Mucosa of descending colon (tissue), 3 donors: ENCODE measurements at regions not wholly inside any gene's neighbourhood (a gene's known extent, or its start where the extent isn't known, plus 50 kb on each side); places are given as distances from the start of the nearest gene placed in this dataset.

ENCODE experiments used
- ATAC-seq: fragments of 200-7000 bp; cut with Tn5 transposase; one replicate; pipeline ENCODE4 v1.9.1; 2020; ENCODE audit warnings: mild to moderate bottlenecking, moderate library complexity
- DNase-seq, 3 donors: peaks; one replicate each; pipeline ENCODE4 v3.0.0-alpha.2; 2020
- H3K36me3 ChIP-seq: fragments of 200-600 bp; one replicate; pipeline ENCODE4 v1.8.0; 2021; ENCODE audit warnings: low read depth, mild to moderate bottlenecking
- H3K4me1 ChIP-seq: fragments of 200-600 bp; one replicate; pipeline ENCODE4 v1.8.0; 2021; ENCODE audit warnings: low read depth, mild to moderate bottlenecking
- H3K4me3 ChIP-seq: fragments of 200-600 bp; one replicate; pipeline ENCODE4 v1.8.0; 2021; ENCODE audit warnings: mild to moderate bottlenecking
- H3K9me3 ChIP-seq: fragments of 200-600 bp; one replicate; pipeline ENCODE4 v1.8.0; 2021; ENCODE audit warnings: mild to moderate bottlenecking
- CTCF ChIP-seq: fragments of 200-600 bp; IDR thresholded peaks from one replicate; pipeline ENCODE4 v1.8.0; 2022; ENCODE audit warnings: antibody characterized with exemption, mild to moderate bottlenecking
- intact Hi-C, 2 donors: fragments of 100-400 bp; cut with DNase I in 1 of 2; cut with micrococcal nuclease in 1 of 2; formaldehyde crosslinking; loops; one replicate each; pipeline versions ENCODE4 v1.11.0 to v1.11.1; 2022; cut with DNase I, micrococcal nuclease
- donor health status: DM: no; HTN: no; CAD: no; lungs with moderate emphysema.
- donor health status: DM: no; HTN: no; CAD: no.
- donor health status: DM: no; HTN: yes; CAD: no.

GRCh38 chr3:147956615-147957014 is 547.5 kb downstream of the ZIC1 start:
- Histone ChIP-seq H3K36me3 (no peaks in the 10 kb centered on the region), H3K4me3 (no peak overlapping the region), H3K4me1 (no peaks in the 10 kb centered on the region), H3K9me3 (no peaks in the 10 kb centered on the region)
- DNase-seq (no peak), ATAC-seq (no peak)
- intact Hi-C loops, result no loop called here
- TF ChIP-seq CTCF, result no peak

GRCh38 chr3:147958754-147959153 is 549.6 kb downstream of the ZIC1 start:
- no peak for TF ChIP-seq CTCF
- no peak overlapping the region for H3K4me3 ChIP-seq
- ATAC-seq (no peak), DNase-seq (no peak)
- intact Hi-C loops, result no loop called here
- H3K4me1 ChIP-seq, result no peaks in the 10 kb centered on the region
- H3K9me3 ChIP-seq, result no peaks in the 10 kb centered on the region
- no peaks in the 10 kb centered on the region for H3K36me3 ChIP-seq

GRCh38 chr3:147960786-147961185 is 551.6 kb downstream of the ZIC1 start:
- no peak overlapping the region for H3K4me3 ChIP-seq
- DNase-seq (no peak), ATAC-seq (no peak)
- H3K36me3 ChIP-seq, result no peaks in the 10 kb centered on the region
- H3K4me1 ChIP-seq, result no peaks in the 10 kb centered on the region
- intact Hi-C loops, result no loop called here
- no peak for TF ChIP-seq CTCF
- no peaks in the 10 kb centered on the region for H3K9me3 ChIP-seq

- no peak for TF ChIP-seq CTCF
- intact Hi-C loops, result no loop called here
- Histone ChIP-seq H3K4me3 (no peak overlapping the region), H3K4me1 (no peaks in the 10 kb centered on the region), H3K36me3 (no peaks in the 10 kb centered on the region), H3K9me3 (no peaks in the 10 kb centered on the region)
- no peak for ATAC-seq
- DNase-seq, result no peak
Measured at GRCh38 chr3:147962408-147963164, 553.4 kb downstream of the ZIC1 start.

- Histone ChIP-seq H3K9me3 (no peaks in the 10 kb centered on the region), H3K4me3 (no peak overlapping the region), H3K36me3 (no peaks in the 10 kb centered on the region), H3K4me1 (no peaks in the 10 kb centered on the region)
- intact Hi-C loops, result no loop called here
- DNase-seq (no peak), ATAC-seq (no peak)
- TF ChIP-seq CTCF, result no peak
Measured at GRCh38 chr3:147963711-147964110, 554.5 kb downstream of the ZIC1 start.

- no peak for TF ChIP-seq CTCF
- DNase-seq, result no peak
- no peaks in the 10 kb centered on the region for H3K36me3 ChIP-seq
- intact Hi-C loops, result no loop called here
- no peak for ATAC-seq
- H3K4me1 ChIP-seq, result no peaks in the 10 kb centered on the region
- H3K9me3 ChIP-seq, result no peaks in the 10 kb centered on the region
- no peak overlapping the region for H3K4me3 ChIP-seq
Measured at GRCh38 chr3:147975165-147975564, 566.0 kb downstream of the ZIC1 start.
